ENCODE measurements at regions not wholly inside any gene's neighbourhood (a gene's known extent, or its start where the extent isn't known, plus 50 kb on each side); places are given as distances from the start of the nearest gene placed in this dataset.

DNA sequence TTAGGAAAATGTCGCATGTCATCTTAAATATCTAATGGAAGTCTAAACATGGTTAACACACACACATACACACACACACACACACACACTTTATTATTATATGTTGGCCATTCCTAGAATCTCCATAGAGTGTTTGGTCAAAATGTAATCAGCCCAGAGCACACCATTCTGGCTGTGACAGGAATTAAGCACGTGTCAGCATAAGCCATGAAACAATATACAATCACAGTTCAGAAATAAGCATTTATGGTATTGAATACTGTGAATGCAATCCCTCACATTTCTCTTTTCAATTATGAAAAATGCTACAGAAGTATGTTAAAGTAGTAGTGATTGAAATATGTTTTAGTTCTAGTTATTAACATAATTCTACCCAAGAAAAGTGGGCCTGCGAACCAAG, 611.6 kb downstream of the PRELID2 start (continued):
- TF ChIP-seq JUN (IDR thresholded peaks at IDR 0.05; ENCODE audit: borderline replicate concordance, low read depth, low read length) (no peak), JUN (CRISPR knock-in tag; IDR thresholded peaks at IDR 0.05; ENCODE audit: borderline replicate concordance) (no peak), SMARCB1 (IDR thresholded peaks at IDR 0.05; ENCODE audit: insufficient read length, low read depth) (no peak), ZKSCAN3 (CRISPR knock-in tag; IDR thresholded peaks at IDR 0.05) (no peak), KLF13 (tag; IDR thresholded peaks at IDR 0.05; ENCODE audit: borderline replicate concordance, low read depth) (no peak), U2AF1 (optimal IDR thresholded peaks at IDR 0.05; ENCODE audit: low read depth, low read length) (no peak)
- TF ChIP-seq, protein P1, sequence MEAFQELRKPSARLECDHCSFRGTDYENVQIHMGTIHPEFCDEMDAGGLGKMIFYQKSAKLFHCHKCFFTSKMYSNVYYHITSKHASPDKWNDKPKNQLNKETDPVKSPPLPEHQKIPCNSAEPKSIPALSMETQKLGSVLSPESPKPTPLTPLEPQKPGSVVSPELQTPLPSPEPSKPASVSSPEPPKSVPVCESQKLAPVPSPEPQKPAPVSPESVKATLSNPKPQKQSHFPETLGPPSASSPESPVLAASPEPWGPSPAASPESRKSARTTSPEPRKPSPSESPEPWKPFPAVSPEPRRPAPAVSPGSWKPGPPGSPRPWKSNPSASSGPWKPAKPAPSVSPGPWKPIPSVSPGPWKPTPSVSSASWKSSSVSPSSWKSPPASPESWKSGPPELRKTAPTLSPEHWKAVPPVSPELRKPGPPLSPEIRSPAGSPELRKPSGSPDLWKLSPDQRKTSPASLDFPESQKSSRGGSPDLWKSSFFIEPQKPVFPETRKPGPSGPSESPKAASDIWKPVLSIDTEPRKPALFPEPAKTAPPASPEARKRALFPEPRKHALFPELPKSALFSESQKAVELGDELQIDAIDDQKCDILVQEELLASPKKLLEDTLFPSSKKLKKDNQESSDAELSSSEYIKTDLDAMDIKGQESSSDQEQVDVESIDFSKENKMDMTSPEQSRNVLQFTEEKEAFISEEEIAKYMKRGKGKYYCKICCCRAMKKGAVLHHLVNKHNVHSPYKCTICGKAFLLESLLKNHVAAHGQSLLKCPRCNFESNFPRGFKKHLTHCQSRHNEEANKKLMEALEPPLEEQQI (IDR thresholded peaks at IDR 0.05) = no peak

DNA sequence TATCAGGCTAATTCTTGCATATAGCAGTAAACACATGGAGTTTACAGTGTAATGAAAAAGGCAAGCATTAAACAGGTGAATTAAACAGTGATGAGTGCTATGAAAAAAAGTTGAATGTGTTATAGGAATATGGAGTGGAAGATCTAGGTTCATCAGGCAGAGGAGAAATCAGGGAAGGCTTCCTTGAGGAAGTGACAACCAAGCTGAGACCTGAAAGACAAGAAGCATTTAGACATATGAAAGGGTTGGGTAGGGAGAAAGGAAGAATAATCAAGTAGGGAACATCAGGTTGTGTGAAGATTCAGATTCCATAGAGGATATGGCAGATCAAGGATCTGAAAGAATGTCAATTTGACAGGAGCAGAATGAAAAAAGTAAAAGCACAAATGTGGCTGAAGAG, 612.5 kb downstream of the PRELID2 start:
- H3K27me3 ChIP-seq (ENCODE audit: control insufficient read depth in 2 of 2, insufficient read depth in 2 of 2, low read length in 2 of 2) = no peaks in the 10 kb centered on the region
- POLR2A ChIA-PET = no interaction called here
- no peaks in the 10 kb centered on the region for H3K4me1 ChIP-seq (replicated peaks in 1 of 2; ENCODE audit: control insufficient read depth in 2 of 2, insufficient read depth in 2 of 2, low read length in 2 of 2)
- no peak overlapping the region for H2AFZ ChIP-seq (ENCODE audit: low read depth, low read length)
- no TSS peak for BruUV-seq (replicated peaks)
- no peak for TF ChIP-seq ZNF311 (CRISPR knock-in tag; IDR thresholded peaks at IDR 0.05)
- peak; percentile 73 for TF ChIP-seq ZFP36 (IDR thresholded peaks at IDR 0.05; ENCODE audit: low read depth, low read length, partially characterized antibody)
- H4K20me1 ChIP-seq (replicated peaks; ENCODE audit: control insufficient read depth, insufficient read depth, low read length) = no peaks in the 10 kb centered on the region
- no peaks in the 10 kb centered on the region for H3K36me3 ChIP-seq (ENCODE audit: control insufficient read depth, insufficient read depth, low read length)
- no peak overlapping the region for H3K27ac ChIP-seq (ENCODE audit: extremely low read depth, low read depth, low read length)
- H3K9me1 ChIP-seq (ENCODE audit: control insufficient read depth, insufficient read depth, low read length) = no peaks in the 10 kb centered on the region
- in situ Hi-C loops (cut with MboI) = no loop called here
- no peak overlapping the region for H3K9ac ChIP-seq (ENCODE audit: insufficient read depth in 1 of 2, low read depth in 2 of 2, low read length in 2 of 2)
- no peaks in the 10 kb centered on the region; the same call in 1 of the 2 replicates for H3K9me3 ChIP-seq (replicated peaks; ENCODE audit: control insufficient read depth, insufficient read depth, low read depth, low read length)
- H3K4me3 ChIP-seq = no peak overlapping the region
- ATAC-seq (no peak), DNase-seq (ENCODE audit: extremely low read depth in 1 of 4, low spot score in 3 of 4) (no peak), FAIRE-seq (no peak)
- H3K79me2 ChIP-seq (ENCODE audit: control insufficient read depth, insufficient read depth, low read length) = no peaks in the 10 kb centered on the region
- CTCF ChIA-PET (ENCODE audit: low intra/inter-chr PET ratio) = no interaction called here
- intact Hi-C loops (cut with micrococcal nuclease) = no loop called here
- no peak overlapping the region for H3K4me2 ChIP-seq (ENCODE audit: insufficient read depth, low read length)

Measured in K562 (cell line).